Parathyroid adenoma (tissue), 2 donors: ENCODE measurements at regions not wholly inside any gene's neighbourhood (a gene's known extent, or its start where the extent isn't known, plus 50 kb on each side); places are given as distances from the start of the nearest gene placed in this dataset.

Experiments used
- H2AFZ ChIP-seq: fragments of 300-600 bp; sonication (generic); one replicate; pipeline ENCODE4 v1.7.0; 2017; ENCODE audit warnings: antibody characterized with exemption, mild to moderate bottlenecking
- H3K27ac ChIP-seq: fragments of 300-600 bp; sonication (generic); one replicate; pipeline ENCODE4 v1.7.0; 2017
- H3K27me3 ChIP-seq: fragments of 300-600 bp; sonication (generic); one replicate; pipeline ENCODE4 v1.7.0; 2017; ENCODE audit warnings: low read length; ENCODE audit not compliant: control insufficient read depth, insufficient read depth
- H3K36me3 ChIP-seq: fragments of 300-600 bp; sonication (generic); one replicate; pipeline ENCODE4 v1.7.0; 2017; ENCODE audit warnings: low read length; ENCODE audit not compliant: control insufficient read depth, insufficient read depth
- H3K4me1 ChIP-seq: fragments of 300-600 bp; sonication (generic); one replicate; pipeline ENCODE4 v1.7.0; 2017; ENCODE audit warnings: control low read depth
- H3K4me2 ChIP-seq: fragments of 300-600 bp; sonication (generic); one replicate; pipeline ENCODE4 v1.7.0; 2017; ENCODE audit warnings: low read length
- H3K4me3 ChIP-seq: fragments of 300-600 bp; sonication (generic); one replicate; pipeline ENCODE4 v1.7.0; 2017; ENCODE audit warnings: low read depth, low read length
- H3K79me2 ChIP-seq: fragments of 300-600 bp; sonication (generic); one replicate; pipeline ENCODE4 v1.7.0; 2017; ENCODE audit warnings: control low read depth
- H3K9ac ChIP-seq: fragments of 300-600 bp; sonication (generic); one replicate; pipeline ENCODE4 v1.7.0; 2017; ENCODE audit warnings: mild to moderate bottlenecking
- H3K9me3 ChIP-seq: fragments of 300-600 bp; sonication (generic); one replicate; pipeline ENCODE4 v1.7.0; 2017; ENCODE audit warnings: low read length; ENCODE audit not compliant: control insufficient read depth
- TF ChIP-seq, protein P1 (sequence below): fragments of 300-600 bp; sonication (generic); IDR thresholded peaks from one replicate; pipeline ENCODE4 v1.7.0; 2017; ENCODE audit warnings: antibody characterized with exemption, mild to moderate bottlenecking
- donor health status: primary hyperparathyroidism.

GRCh38 chr6:91266156-91266555 is 679.3 kb upstream of the MAP3K7 start:
- H3K9ac ChIP-seq: no peak overlapping the region
- no peak overlapping the region for H2AFZ ChIP-seq
- no peaks in the 10 kb centered on the region for H3K27me3 ChIP-seq
- H3K4me3 ChIP-seq: no peak overlapping the region
- H3K9me3 ChIP-seq: no peaks in the 10 kb centered on the region
- H3K4me2 ChIP-seq: no peak overlapping the region
- no peaks in the 10 kb centered on the region for H3K4me1 ChIP-seq
- H3K79me2 ChIP-seq: no peaks in the 10 kb centered on the region
- TF ChIP-seq, protein P1, sequence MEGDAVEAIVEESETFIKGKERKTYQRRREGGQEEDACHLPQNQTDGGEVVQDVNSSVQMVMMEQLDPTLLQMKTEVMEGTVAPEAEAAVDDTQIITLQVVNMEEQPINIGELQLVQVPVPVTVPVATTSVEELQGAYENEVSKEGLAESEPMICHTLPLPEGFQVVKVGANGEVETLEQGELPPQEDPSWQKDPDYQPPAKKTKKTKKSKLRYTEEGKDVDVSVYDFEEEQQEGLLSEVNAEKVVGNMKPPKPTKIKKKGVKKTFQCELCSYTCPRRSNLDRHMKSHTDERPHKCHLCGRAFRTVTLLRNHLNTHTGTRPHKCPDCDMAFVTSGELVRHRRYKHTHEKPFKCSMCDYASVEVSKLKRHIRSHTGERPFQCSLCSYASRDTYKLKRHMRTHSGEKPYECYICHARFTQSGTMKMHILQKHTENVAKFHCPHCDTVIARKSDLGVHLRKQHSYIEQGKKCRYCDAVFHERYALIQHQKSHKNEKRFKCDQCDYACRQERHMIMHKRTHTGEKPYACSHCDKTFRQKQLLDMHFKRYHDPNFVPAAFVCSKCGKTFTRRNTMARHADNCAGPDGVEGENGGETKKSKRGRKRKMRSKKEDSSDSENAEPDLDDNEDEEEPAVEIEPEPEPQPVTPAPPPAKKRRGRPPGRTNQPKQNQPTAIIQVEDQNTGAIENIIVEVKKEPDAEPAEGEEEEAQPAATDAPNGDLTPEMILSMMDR: no peak
- no peaks in the 10 kb centered on the region for H3K36me3 ChIP-seq
- no peak overlapping the region for H3K27ac ChIP-seq

GRCh38 chr6:91243436-91243835 is 656.6 kb upstream of the MAP3K7 start:
- H3K36me3 ChIP-seq: no peaks in the 10 kb centered on the region
- TF ChIP-seq, protein P1: no peak
- no peaks in the 10 kb centered on the region for H3K9me3 ChIP-seq
- no peak overlapping the region for H3K4me3 ChIP-seq
- H2AFZ ChIP-seq: no peak overlapping the region
- no peak overlapping the region for H3K4me2 ChIP-seq
- no peaks in the 10 kb centered on the region for H3K27me3 ChIP-seq
- H3K79me2 ChIP-seq: no peaks in the 10 kb centered on the region
- H3K4me1 ChIP-seq: no peaks in the 10 kb centered on the region
- H3K27ac ChIP-seq: no peak overlapping the region
- H3K9ac ChIP-seq: no peak overlapping the region

DNA sequence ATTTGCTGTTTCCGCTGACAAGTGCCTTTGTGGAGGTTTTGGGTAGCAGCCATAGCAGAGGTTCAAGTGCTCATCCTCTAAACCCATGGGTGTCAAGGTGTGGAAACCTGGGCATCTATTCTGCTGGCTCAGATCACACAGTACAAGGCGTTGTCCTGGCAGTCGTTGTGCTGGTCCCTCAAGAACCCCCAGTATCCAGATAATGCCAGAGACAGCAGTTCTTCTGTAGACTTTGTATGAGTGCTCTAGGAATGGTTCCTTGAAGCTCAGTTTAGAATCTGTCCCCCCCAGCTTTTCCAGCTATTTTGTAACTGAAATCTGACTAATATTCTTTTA is 655.7 kb upstream of the MAP3K7 start:
- no peaks in the 10 kb centered on the region for H3K79me2 ChIP-seq
- no peak overlapping the region for H2AFZ ChIP-seq
- H3K4me3 ChIP-seq: no peak overlapping the region
- no peaks in the 10 kb centered on the region for H3K27me3 ChIP-seq
- no peak overlapping the region for H3K4me2 ChIP-seq
- H3K27ac ChIP-seq: no peak overlapping the region
- no peaks in the 10 kb centered on the region for H3K36me3 ChIP-seq
- H3K9me3 ChIP-seq: no peaks in the 10 kb centered on the region
- H3K9ac ChIP-seq: no peak overlapping the region
- TF ChIP-seq, protein P1: no peak
- no peaks in the 10 kb centered on the region for H3K4me1 ChIP-seq

- no peak overlapping the region for H3K27ac ChIP-seq
- TF ChIP-seq, protein P1: no peak
- H3K36me3 ChIP-seq: no peaks in the 10 kb centered on the region
- H3K9ac ChIP-seq: no peak overlapping the region
- no peaks in the 10 kb centered on the region for H3K9me3 ChIP-seq
- no peaks in the 10 kb centered on the region for H3K27me3 ChIP-seq
- H2AFZ ChIP-seq: no peak overlapping the region
- no peaks in the 10 kb centered on the region for H3K79me2 ChIP-seq
- no peak overlapping the region for H3K4me2 ChIP-seq
- H3K4me3 ChIP-seq: no peak overlapping the region
- no peaks in the 10 kb centered on the region for H3K4me1 ChIP-seq
These were observed 655.2 kb upstream of the MAP3K7 start for GRCh38 chr6:91241946-91242613.

DNA sequence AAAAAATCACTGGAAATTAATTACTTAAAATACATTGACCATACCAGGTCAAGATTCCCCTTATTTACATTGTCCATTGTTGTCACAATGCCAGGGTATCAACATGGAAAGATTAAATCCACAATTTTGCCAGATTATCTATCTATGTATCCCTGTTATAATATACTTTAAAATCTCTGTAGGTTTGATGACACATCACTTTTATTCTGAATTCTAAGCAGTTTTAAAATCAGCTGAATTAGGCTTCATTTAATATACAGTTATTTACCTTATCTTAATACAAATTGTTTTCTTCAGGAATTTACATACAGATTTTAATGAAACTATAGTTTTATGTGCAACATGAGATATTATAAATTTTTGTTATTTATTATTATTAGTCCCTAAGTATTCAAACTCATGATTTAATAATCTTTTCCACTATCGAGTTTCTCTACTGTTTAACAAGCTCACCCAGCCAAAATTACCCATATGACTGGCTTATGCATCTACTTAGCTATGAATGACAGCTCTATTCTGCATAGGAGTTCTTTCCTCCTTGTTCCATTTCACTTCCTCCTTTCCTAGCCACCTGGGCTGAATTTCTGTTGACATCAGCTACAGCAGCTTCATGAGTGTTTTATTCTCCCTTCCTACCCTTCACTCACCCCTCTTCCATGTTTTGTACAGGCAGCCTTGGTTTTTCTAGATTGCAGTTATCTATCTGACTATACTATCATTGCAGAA is 654.2 kb upstream of the MAP3K7 start:
- no peak overlapping the region for H3K4me3 ChIP-seq
- no peaks in the 10 kb centered on the region for H3K79me2 ChIP-seq

More for the DNA sequence above, 654.2 kb upstream of the MAP3K7 start:
- no peak overlapping the region for H3K4me2 ChIP-seq
- no peak overlapping the region for H2AFZ ChIP-seq
- no peak overlapping the region for H3K27ac ChIP-seq
- no peaks in the 10 kb centered on the region for H3K9me3 ChIP-seq
- TF ChIP-seq, protein P1: no peak
- H3K9ac ChIP-seq: no peak overlapping the region
- H3K36me3 ChIP-seq: no peaks in the 10 kb centered on the region
- no peaks in the 10 kb centered on the region for H3K4me1 ChIP-seq
- no peaks in the 10 kb centered on the region for H3K27me3 ChIP-seq
